Natural killer cell (primary cell): ENCODE measurements at regions not wholly inside any gene's neighbourhood (a gene's known extent, or its start where the extent isn't known, plus 50 kb on each side); places are given as distances from the start of the nearest gene placed in this dataset.

Experiments used
- ATAC-seq, 3 donors: fragments of 150-1000 bp in 2 of 3; fragments of 200-7000 bp in 1 of 3; cut with Tn5 transposase; 1 replicate in 1 of 3; 2 replicates in 2 of 3; pipeline ENCODE4 v1.10.0; 2021; ENCODE audit warnings: mild to moderate bottlenecking in 2 of 3, moderate library complexity in 2 of 3
- DNase-seq, 2 donors: peaks; one replicate each; pipeline versions ENCODE4 v3.0.0 to v3.0.0-alpha.2; 2013 to 2021; ENCODE audit warnings: mixed read lengths in 1 of 2
- H3K27ac ChIP-seq: one replicate; pipeline ENCODE4 v1.5.1; 2013; ENCODE audit warnings: mild to moderate bottlenecking, low read length
- H3K27me3 ChIP-seq: one replicate; pipeline ENCODE4 v1.6.1; 2013; ENCODE audit warnings: low read length; ENCODE audit not compliant: control insufficient read depth, insufficient read depth
- H3K36me3 ChIP-seq: one replicate; pipeline ENCODE4 v1.6.1; 2013; ENCODE audit warnings: low read length; ENCODE audit not compliant: control insufficient read depth, insufficient read depth
- H3K4me1 ChIP-seq: one replicate; pipeline ENCODE4 v1.6.1; 2013; ENCODE audit warnings: low read length; ENCODE audit not compliant: control insufficient read depth, insufficient read depth
- H3K4me3 ChIP-seq: one replicate; pipeline ENCODE4 v1.5.1; 2013; ENCODE audit warnings: low read length
- H3K9me3 ChIP-seq: one replicate; pipeline ENCODE4 v1.6.1; 2013; ENCODE audit warnings: low read length; ENCODE audit not compliant: control insufficient read depth, insufficient read depth
- H3K27ac Mint-ChIP-seq, 2 donors: one replicate each; pipeline ENCODE4 v1.8.0; 2022; ENCODE audit warnings: mild to moderate bottlenecking in 2 of 2, mixed read lengths in 2 of 2, moderate library complexity in 1 of 2
- H3K27me3 Mint-ChIP-seq, 2 donors: one replicate each; pipeline ENCODE4 v1.8.0; 2022; ENCODE audit warnings: low read depth in 2 of 2, mixed read lengths in 2 of 2
- H3K36me3 Mint-ChIP-seq: one replicate; pipeline ENCODE4 v1.8.0; 2022; ENCODE audit warnings: mixed read lengths
- H3K4me1 Mint-ChIP-seq, 2 donors: one replicate each; pipeline ENCODE4 v1.8.0; 2022; ENCODE audit warnings: mixed read lengths in 2 of 2
- H3K4me3 Mint-ChIP-seq: one replicate; pipeline ENCODE4 v1.8.0; 2022; ENCODE audit warnings: mild to moderate bottlenecking, moderate library complexity, mixed read lengths
- H3K9me3 Mint-ChIP-seq, 2 donors: one replicate each; pipeline ENCODE4 v1.8.0; 2022; ENCODE audit warnings: mixed read lengths in 2 of 2
- CTCF ChIP-seq: fragments of 200-600 bp; IDR thresholded peaks from one replicate; pipeline ENCODE4 v1.8.0; 2022; ENCODE audit warnings: antibody characterized with exemption
- WGBS: methylation state at CpG from one replicate; pipeline ENCODE4 v1.1.7; 2013; ENCODE audit warnings: missing lambda C conversion rate; ENCODE audit not compliant: insufficient coverage; 5-methylcytosine and 5-hydroxymethylcytosine counted together
- intact Hi-C: fragments of 100-400 bp; cut with micrococcal nuclease; formaldehyde crosslinking; loops from one replicate; pipeline ENCODE4 v1.14.2; 2022

GRCh38 chr1:98386675-98387440, 274.7 kb upstream of the SNX7 start:
- WGBS: 99% methylated on average over 4 of the region's 4 CpGs

GRCh38 chr1:98385652-98386051, 275.9 kb upstream of the SNX7 start:
- no peak for TF ChIP-seq CTCF
- 86% methylated on average over 1 of the region's 1 CpG for WGBS
- H3K27me3 Mint-ChIP-seq: no peaks in the 10 kb centered on the region
- peaks cover 0 to 2% of the 10 kb centered on the region in 2 donors for H3K9me3 Mint-ChIP-seq
- no peak overlapping the region for H3K4me3 ChIP-seq
- H3K4me1 Mint-ChIP-seq: peaks cover 34 to 43% of the 10 kb centered on the region in 2 donors
- no peak overlapping the region for H3K4me3 Mint-ChIP-seq
- no peak overlapping the region for H3K27ac ChIP-seq
- ATAC-seq: no peak
- no peak for DNase-seq
- no peaks in the 10 kb centered on the region for H3K9me3 ChIP-seq
- H3K27me3 ChIP-seq: no peaks in the 10 kb centered on the region
- no peak overlapping the region for H3K27ac Mint-ChIP-seq
- peaks cover 13% of the 10 kb centered on the region for H3K4me1 ChIP-seq
- H3K36me3 ChIP-seq: no peaks in the 10 kb centered on the region
- H3K36me3 Mint-ChIP-seq: peaks cover 6% of the 10 kb centered on the region
- intact Hi-C loops: no loop called here

More at GRCh38 chr1:98386675-98387440, 274.7 kb upstream of the SNX7 start:
- Histone ChIP-seq H3K9me3 (no peaks in the 10 kb centered on the region), H3K27me3 (no peaks in the 10 kb centered on the region), H3K4me1 (peaks cover 13% of the 10 kb centered on the region), H3K27ac (peak overlapping the region; percentile 54), H3K4me3 (no peak overlapping the region), H3K36me3 (no peaks in the 10 kb centered on the region)
- H3K4me1 Mint-ChIP-seq: peaks cover 34 to 43% of the 10 kb centered on the region in 2 donors
- intact Hi-C loops: no loop called here
- ATAC-seq (no peak), DNase-seq (no peak)
- H3K27ac Mint-ChIP-seq: peak overlapping the region; percentile 91 to 92
- H3K9me3 Mint-ChIP-seq: peaks cover 0 to 2% of the 10 kb centered on the region in 2 donors
- TF ChIP-seq CTCF: no peak
- peak overlapping the region; percentile 60 for H3K4me3 Mint-ChIP-seq
- H3K36me3 Mint-ChIP-seq: peaks cover 6% of the 10 kb centered on the region
- H3K27me3 Mint-ChIP-seq: no peaks in the 10 kb centered on the region

- Mint-ChIP-seq H3K27ac (no peak overlapping the region), H3K27me3 (no peaks in the 10 kb centered on the region), H3K9me3 (peaks cover 0 to 2% of the 10 kb centered on the region in 2 donors), H3K4me3 (no peak overlapping the region), H3K4me1 (peaks cover 24 to 36% of the 10 kb centered on the region in 2 donors), H3K36me3 (peaks cover 1% of the 10 kb centered on the region)
- intact Hi-C loops: no loop called here
- no peak for TF ChIP-seq CTCF
- no peak overlapping the region for H3K27ac ChIP-seq
- ATAC-seq (no peak), DNase-seq (no peak)
- no peak overlapping the region for H3K4me3 ChIP-seq
- WGBS: 90% methylated on average over 5 of the region's 6 CpGs
- H3K36me3 ChIP-seq: no peaks in the 10 kb centered on the region
- no peaks in the 10 kb centered on the region for H3K27me3 ChIP-seq
- H3K9me3 ChIP-seq: no peaks in the 10 kb centered on the region
- peaks cover 13% of the 10 kb centered on the region for H3K4me1 ChIP-seq
Observed at GRCh38 chr1:98384461-98385141, 276.9 kb upstream of the SNX7 start.
